B cell (primary cell): ENCODE measurements at regions not wholly inside any gene's neighbourhood (a gene's known extent, or its start where the extent isn't known, plus 50 kb on each side); places are given as distances from the start of the nearest gene placed in this dataset.

Experiments
- EZH2 ChIP-seq: IDR thresholded peaks from 2 replicates; pipeline ENCODE4 v1.6.1; 2012; ENCODE audit warnings: borderline replicate concordance, low read depth, mild to moderate bottlenecking, moderate library complexity, low read length; ENCODE audit not compliant: insufficient read depth, poor library complexity, severe bottlenecking
- TF ChIP-seq, protein P1 (sequence below): fragments of 200-600 bp; IDR thresholded peaks from one replicate; pipeline ENCODE4 v1.8.0; 2022; ENCODE audit warnings: antibody characterized with exemption, mild to moderate bottlenecking

DNA sequence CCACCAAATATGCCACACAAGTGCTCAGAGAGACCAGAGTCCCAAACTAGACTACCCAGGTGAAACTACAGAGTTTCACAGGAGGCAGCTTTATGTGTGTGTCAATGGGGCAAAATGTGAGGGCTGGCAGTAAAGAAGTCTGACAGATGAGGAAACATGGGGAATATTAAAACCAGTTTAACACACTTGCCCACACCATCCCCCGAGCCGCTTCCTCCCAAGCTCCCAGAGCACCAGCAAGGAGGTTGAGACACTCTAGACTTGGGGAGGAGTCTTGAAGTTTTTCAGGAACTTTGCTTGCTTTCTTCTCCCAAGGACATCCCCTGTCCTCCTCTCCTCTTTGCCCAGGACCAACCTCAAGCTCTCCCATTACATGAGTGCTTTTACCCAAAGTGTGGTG, 94.7 kb upstream of the SPRY1 start:
- TF ChIP-seq, protein P1, sequence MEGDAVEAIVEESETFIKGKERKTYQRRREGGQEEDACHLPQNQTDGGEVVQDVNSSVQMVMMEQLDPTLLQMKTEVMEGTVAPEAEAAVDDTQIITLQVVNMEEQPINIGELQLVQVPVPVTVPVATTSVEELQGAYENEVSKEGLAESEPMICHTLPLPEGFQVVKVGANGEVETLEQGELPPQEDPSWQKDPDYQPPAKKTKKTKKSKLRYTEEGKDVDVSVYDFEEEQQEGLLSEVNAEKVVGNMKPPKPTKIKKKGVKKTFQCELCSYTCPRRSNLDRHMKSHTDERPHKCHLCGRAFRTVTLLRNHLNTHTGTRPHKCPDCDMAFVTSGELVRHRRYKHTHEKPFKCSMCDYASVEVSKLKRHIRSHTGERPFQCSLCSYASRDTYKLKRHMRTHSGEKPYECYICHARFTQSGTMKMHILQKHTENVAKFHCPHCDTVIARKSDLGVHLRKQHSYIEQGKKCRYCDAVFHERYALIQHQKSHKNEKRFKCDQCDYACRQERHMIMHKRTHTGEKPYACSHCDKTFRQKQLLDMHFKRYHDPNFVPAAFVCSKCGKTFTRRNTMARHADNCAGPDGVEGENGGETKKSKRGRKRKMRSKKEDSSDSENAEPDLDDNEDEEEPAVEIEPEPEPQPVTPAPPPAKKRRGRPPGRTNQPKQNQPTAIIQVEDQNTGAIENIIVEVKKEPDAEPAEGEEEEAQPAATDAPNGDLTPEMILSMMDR: no peak
- no peak for TF ChIP-seq EZH2
